OCI-LY7 (cell line): ENCODE measurements at regions not wholly inside any gene's neighbourhood (a gene's known extent, or its start where the extent isn't known, plus 50 kb on each side); places are given as distances from the start of the nearest gene placed in this dataset.

Source experiments
- BruUV-seq: library from RNA; stranded (reverse); fragments of 400-500 nt; replicated peaks from 2 replicates; lab custom pipeline; 2021; lab: Mats Ljungman, UMichigan
- CTCF ChIA-PET: fragments of 300-600 bp; sonication (Branson Sonifier 250); formaldehyde crosslinking; loops from one replicate; lab custom pipeline; 2022; ENCODE audit warnings: antibody characterized with exemption; ENCODE audit not compliant: unreplicated experiment; lab: Charles Lee
- POLR2A ChIA-PET: fragments of 300-600 bp; sonication (Branson Sonifier 250); formaldehyde crosslinking; loops from one replicate; lab custom pipeline; 2022; ENCODE audit warnings: antibody characterized with exemption; lab: Charles Lee
- DNase-seq: peaks from one replicate; pipeline ENCODE4 v3.0.0-alpha.2; 2015; ENCODE audit warnings: low spot score
- H2AFZ ChIP-seq: fragments of 200-600 bp; sonication (generic), shearing (Covaris generic); 2 replicates; pipeline ENCODE4 v1.6.1; 2014; ENCODE audit warnings: mild to moderate bottlenecking, antibody characterized with exemption, low read length, moderate library complexity
- H3K27ac ChIP-seq: fragments of 200-600 bp; sonication (generic); 2 replicates; pipeline ENCODE4 v1.5.1; 2014; ENCODE audit warnings: mixed run types, low read depth, mild to moderate bottlenecking, moderate library complexity, low read length, inconsistent platforms; ENCODE audit not compliant: poor library complexity, severe bottlenecking
- H3K36me3 ChIP-seq: fragments of 200-600 bp; sonication (generic); 2 replicates; pipeline ENCODE4 v1.6.1; 2014; ENCODE audit warnings: mild to moderate bottlenecking, antibody characterized with exemption, low read length, moderate library complexity, mixed read lengths; ENCODE audit not compliant: insufficient read depth
- H3K4me1 ChIP-seq: fragments of 200-600 bp; sonication (generic); 2 replicates; pipeline ENCODE4 v1.5.1; 2014; ENCODE audit warnings: mild to moderate bottlenecking, low read length; ENCODE audit not compliant: insufficient read depth, poor library complexity, severe bottlenecking
- H3K4me2 ChIP-seq: fragments of 200-600 bp; sonication (generic); 2 replicates; pipeline ENCODE4 v1.6.1; 2014; ENCODE audit warnings: mild to moderate bottlenecking, low read length
- H3K4me3 ChIP-seq: fragments of 200-600 bp; sonication (generic); 2 replicates; pipeline ENCODE4 v1.5.1; 2014; ENCODE audit warnings: mild to moderate bottlenecking, low read depth, low read length; ENCODE audit not compliant: poor library complexity, severe bottlenecking
- H3K79me2 ChIP-seq: fragments of 200-600 bp; sonication (generic); 2 replicates; pipeline ENCODE4 v1.6.1; 2016; ENCODE audit warnings: low read depth, mild to moderate bottlenecking, low read length, moderate library complexity, mixed read lengths; ENCODE audit not compliant: insufficient read depth
- H3K9me2 ChIP-seq: fragments of 200-600 bp; sonication (generic); 2 replicates; pipeline ENCODE4 v1.6.1; 2016; ENCODE audit warnings: mild to moderate bottlenecking, low read length, mixed read lengths; ENCODE audit not compliant: insufficient read depth
- H3K9me3 ChIP-seq: fragments of 200-600 bp; sonication (generic); 2 replicates; pipeline ENCODE4 v1.6.1; 2014; ENCODE audit warnings: mild to moderate bottlenecking, mixed run types, low read length, mixed read lengths
- H4K20me1 ChIP-seq: fragments of 200-600 bp; sonication (generic); 2 replicates; pipeline ENCODE4 v1.6.1; 2014; ENCODE audit warnings: mild to moderate bottlenecking, antibody characterized with exemption, low read length, moderate library complexity, mixed read lengths; ENCODE audit not compliant: insufficient read depth
- CTCF ChIP-seq: fragments of 200-600 bp; sonication (generic); conservative IDR thresholded peaks from 2 replicates; pipeline ENCODE4 v1.5.1; 2014; ENCODE audit warnings: mild to moderate bottlenecking, antibody characterized with exemption, low read length, moderate library complexity, mixed read lengths
- EZH2phosphoT487 ChIP-seq: fragments of 200-600 bp; sonication (generic); IDR thresholded peaks from 2 replicates; pipeline ENCODE4 v1.6.1; 2018; ENCODE audit warnings: low read depth, borderline replicate concordance, mild to moderate bottlenecking, mixed run types, antibody characterized with exemption, low read length, moderate library complexity, mixed read lengths
- intact Hi-C: fragments of 100-400 bp; cut with micrococcal nuclease; formaldehyde crosslinking; loops from one replicate; pipeline ENCODE4 v1.10.0; 2022; ENCODE audit not compliant: unreplicated experiment

DNA sequence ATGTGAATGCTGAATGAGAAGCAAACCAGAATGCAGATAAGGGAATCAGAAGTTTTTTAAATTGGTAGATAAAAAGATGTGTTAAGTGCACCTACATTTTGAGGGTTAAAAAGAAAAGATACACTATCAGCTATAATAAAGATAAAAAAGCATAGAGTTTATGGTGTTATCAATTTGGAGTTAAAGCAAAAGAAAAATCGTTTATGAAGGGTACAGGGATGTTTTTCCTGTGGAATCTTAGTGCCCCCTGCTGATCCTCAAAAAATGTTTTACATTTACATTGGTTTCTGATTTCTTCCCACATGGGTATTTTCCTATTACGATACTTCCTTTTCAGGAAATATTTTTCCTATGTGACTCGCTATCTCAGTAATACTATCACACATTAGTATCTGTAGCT, 293.5 kb downstream of the MRPL39 start:
- TF ChIP-seq CTCF (peak; percentile 33), EZH2phosphoT487 (no peak)
- no peak overlapping the region for H3K27ac ChIP-seq
- no peak overlapping the region for H3K4me2 ChIP-seq
- no peaks in the 10 kb centered on the region for H3K9me2 ChIP-seq
- intact Hi-C loops, result no loop called here
- no peak for DNase-seq
- H3K4me3 ChIP-seq, result no peak overlapping the region
- CTCF ChIA-PET, result no interaction called here
- H3K4me1 ChIP-seq, result no peaks in the 10 kb centered on the region
- no TSS peak for BruUV-seq
- H3K79me2 ChIP-seq, result no peaks in the 10 kb centered on the region
- H3K9me3 ChIP-seq, result no peaks in the 10 kb centered on the region
- no peaks in the 10 kb centered on the region for H3K36me3 ChIP-seq
- POLR2A ChIA-PET, result no interaction called here
- no peaks in the 10 kb centered on the region for H4K20me1 ChIP-seq
- H2AFZ ChIP-seq, result no peak overlapping the region

GRCh38 chr21:25307489-25307888, 299.8 kb downstream of the MRPL39 start:
- Histone ChIP-seq H3K9me3 (no peaks in the 10 kb centered on the region), H3K27ac (no peak overlapping the region), H3K79me2 (no peaks in the 10 kb centered on the region), H3K4me1 (no peaks in the 10 kb centered on the region), H3K4me3 (no peak overlapping the region), H2AFZ (no peak overlapping the region), H3K36me3 (no peaks in the 10 kb centered on the region), H3K4me2 (no peak overlapping the region), H3K9me2 (no peaks in the 10 kb centered on the region), H4K20me1 (no peaks in the 10 kb centered on the region)
- intact Hi-C loops, result no loop called here
- CTCF ChIA-PET, result no interaction called here
- POLR2A ChIA-PET, result no interaction called here
- BruUV-seq, result no TSS peak
- TF ChIP-seq CTCF, result no peak
- no peak for TF ChIP-seq EZH2phosphoT487
- DNase-seq, result no peak

- ChIA-PET CTCF (no interaction called here), POLR2A (interaction anchor here (1.1 kb wide), 1 partner anchor 10 kb away, joined by 3 read pairs; no protein-coding TSS in a partner anchor)
- intact Hi-C loops, result no loop called here
- Histone ChIP-seq H3K9me2 (no peaks in the 10 kb centered on the region), H2AFZ (no peak overlapping the region), H3K9me3 (no peaks in the 10 kb centered on the region), H3K36me3 (no peaks in the 10 kb centered on the region), H3K4me2 (no peak overlapping the region), H4K20me1 (no peaks in the 10 kb centered on the region), H3K79me2 (no peaks in the 10 kb centered on the region), H3K27ac (no peak overlapping the region), H3K4me3 (no peak overlapping the region), H3K4me1 (no peaks in the 10 kb centered on the region)
- no TSS peak for BruUV-seq
- DNase-seq, result no peak
- TF ChIP-seq CTCF (no peak), EZH2phosphoT487 (no peak)
Measured at GRCh38 chr21:25304611-25305010, 302.7 kb downstream of the MRPL39 start.
